HL-60/S4 treated with retinoic acid at 250 ng/mL for 4 days and 3 days (cell line): ENCODE measurements at regions not wholly inside any gene's neighbourhood (a gene's known extent, or its start where the extent isn't known, plus 50 kb on each side); places are given as distances from the start of the nearest gene placed in this dataset.

Source experiments
- in situ Hi-C: fragments of 300-500 bp; cut with MboI; formaldehyde crosslinking; loops from 2 replicates; pipeline ENCODE4 v1.7.0; 2022; ENCODE audit warnings: low sequenced_read_pairs

- in situ Hi-C loops, result no loop called here
These were observed 158.1 kb upstream of the B3GAT2 start for GRCh38 chr6:71114986-71115385.

GRCh38 chr6:71119560-71119959, 162.7 kb upstream of the B3GAT2 start:
- in situ Hi-C loops, result no loop called here

GRCh38 chr6:71123051-71123450, 165.6 kb upstream of the OGFRL1 start:
- in situ Hi-C loops, result no loop called here

- in situ Hi-C loops, result no loop called here
These were observed 164.3 kb upstream of the OGFRL1 start for GRCh38 chr6:71124340-71124739.

GRCh38 chr6:71125216-71125615, 163.4 kb upstream of the OGFRL1 start:
- in situ Hi-C loops, result no loop called here

GRCh38 chr6:71126506-71126905, 162.1 kb upstream of the OGFRL1 start:
- in situ Hi-C loops, result no loop called here

GRCh38 chr6:71127374-71127773, 161.2 kb upstream of the OGFRL1 start:
- in situ Hi-C loops, result no loop called here

- in situ Hi-C loops, result no loop called here
These were observed 158.3 kb upstream of the OGFRL1 start for GRCh38 chr6:71130277-71130676.

GRCh38 chr6:71134929-71135642, 153.5 kb upstream of the OGFRL1 start:
- in situ Hi-C loops, result no loop called here

GRCh38 chr6:71137973-71138372, 150.6 kb upstream of the OGFRL1 start:
- in situ Hi-C loops, result no loop called here

GRCh38 chr6:71138376-71138775, 150.2 kb upstream of the OGFRL1 start:
- in situ Hi-C loops, result no loop called here

GRCh38 chr6:71139249-71139648, 149.4 kb upstream of the OGFRL1 start:
- in situ Hi-C loops, result no loop called here

GRCh38 chr6:71153755-71154325, 134.8 kb upstream of the OGFRL1 start:
- in situ Hi-C loops, result no loop called here

GRCh38 chr6:71157345-71157744, 131.3 kb upstream of the OGFRL1 start:
- in situ Hi-C loops, result no loop called here

GRCh38 chr6:71164890-71165289, 123.7 kb upstream of the OGFRL1 start:
- in situ Hi-C loops, result no loop called here

- in situ Hi-C loops, result no loop called here
These were observed 120.3 kb upstream of the OGFRL1 start for GRCh38 chr6:71168233-71168765.

- in situ Hi-C loops, result no loop called here
These were observed 117.0 kb upstream of the OGFRL1 start for GRCh38 chr6:71171497-71172070.

- in situ Hi-C loops, result no loop called here
These were observed 109.2 kb upstream of the OGFRL1 start for GRCh38 chr6:71179249-71179885.

- in situ Hi-C loops, result no loop called here
These were observed 107.0 kb upstream of the OGFRL1 start for GRCh38 chr6:71181565-71181964.

- in situ Hi-C loops, result no loop called here
These were observed 101.5 kb upstream of the OGFRL1 start for GRCh38 chr6:71187141-71187540.

- in situ Hi-C loops, result no loop called here
These were observed 97.8 kb upstream of the OGFRL1 start for GRCh38 chr6:71190809-71191208.

GRCh38 chr6:71194724-71195123, 93.9 kb upstream of the OGFRL1 start:
- in situ Hi-C loops, result no loop called here
